Stimulated activated naive CD8-positive, alpha-beta T cell treated with anti-CD3 and anti-CD28 coated beads, Interleukin-15, Interleukin-2, amounts not matched to agents 100 U/mL and 50 U/mL, for 24 hours (primary cell): ENCODE measurements at regions not wholly inside any gene's neighbourhood (a gene's known extent, or its start where the extent isn't known, plus 50 kb on each side); places are given as distances from the start of the nearest gene placed in this dataset.

ENCODE experiments used
- ATAC-seq: fragments of 150-1000 bp; cut with Tn5 transposase; one replicate; pipeline ENCODE4 v1.10.0; 2021
- DNase-seq: peaks from one replicate; pipeline ENCODE4 v3.0.0; 2021

DNA sequence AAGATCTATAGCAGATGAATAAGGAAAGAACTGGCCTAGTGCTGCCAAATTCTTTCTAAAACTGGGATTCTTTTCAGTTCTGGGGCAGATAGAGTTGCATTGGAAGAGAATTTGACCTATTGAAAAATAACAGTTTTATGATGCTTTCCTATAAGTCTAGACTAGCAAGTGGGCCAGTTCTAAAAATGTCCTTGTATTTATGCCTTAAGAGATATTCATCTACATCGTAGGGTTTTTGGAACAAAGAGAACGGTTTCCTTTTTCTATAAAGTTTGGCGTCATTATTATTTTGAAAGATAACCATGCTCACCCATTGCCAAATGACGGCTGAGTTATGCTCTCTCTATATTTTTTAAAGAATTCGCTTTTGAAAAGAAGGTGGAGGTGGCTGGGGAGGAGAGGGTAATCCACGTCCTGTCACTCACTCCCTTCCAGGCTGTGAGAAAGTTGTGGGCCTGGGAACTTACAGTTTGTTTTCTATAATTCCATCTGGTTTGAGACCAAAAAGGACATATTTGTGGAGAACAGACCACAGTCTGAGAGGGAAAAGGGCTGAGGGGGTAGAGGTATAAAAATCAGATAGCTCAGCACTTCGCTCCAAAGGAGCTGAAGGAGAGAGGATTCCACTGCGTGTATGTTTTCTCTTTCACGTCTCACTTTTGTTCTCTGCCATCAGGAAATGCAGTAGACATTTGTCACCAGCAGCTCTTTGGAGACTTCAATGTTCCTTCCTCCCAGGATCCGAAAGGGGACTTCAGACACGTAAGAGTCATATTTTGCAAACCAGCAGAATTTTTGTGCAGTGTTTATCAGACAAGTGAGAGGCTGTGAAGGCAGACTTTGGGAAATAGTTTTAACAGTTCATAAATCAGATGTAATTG lies 281.9 kb upstream of the FN1 start:
- no peak for ATAC-seq
- DNase-seq: no peak

DNA sequence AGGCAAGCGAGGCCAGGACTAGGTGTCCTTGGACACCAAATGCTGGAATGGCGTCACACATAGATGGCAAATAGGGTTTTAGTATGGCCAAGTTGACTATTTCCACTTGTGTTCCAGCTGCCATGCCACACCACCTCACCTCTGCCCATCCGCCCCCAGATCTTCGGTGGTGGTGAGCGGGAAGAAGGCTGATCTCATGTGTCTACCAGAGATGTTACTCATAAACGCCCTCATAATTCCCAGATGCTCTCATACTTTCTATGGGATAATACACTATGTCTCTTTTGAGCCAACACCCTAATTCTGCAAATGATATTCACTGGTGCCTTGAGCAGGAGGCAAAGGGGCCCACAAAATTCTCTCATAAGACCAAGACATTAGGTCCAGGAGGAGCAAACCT lies 281.1 kb upstream of the FN1 start:
- no peak for ATAC-seq
- DNase-seq: no peak

- no peak for DNase-seq
- ATAC-seq: no peak
Measured at GRCh38 chr2:215712871-215713790, 277.3 kb upstream of the FN1 start.

DNA sequence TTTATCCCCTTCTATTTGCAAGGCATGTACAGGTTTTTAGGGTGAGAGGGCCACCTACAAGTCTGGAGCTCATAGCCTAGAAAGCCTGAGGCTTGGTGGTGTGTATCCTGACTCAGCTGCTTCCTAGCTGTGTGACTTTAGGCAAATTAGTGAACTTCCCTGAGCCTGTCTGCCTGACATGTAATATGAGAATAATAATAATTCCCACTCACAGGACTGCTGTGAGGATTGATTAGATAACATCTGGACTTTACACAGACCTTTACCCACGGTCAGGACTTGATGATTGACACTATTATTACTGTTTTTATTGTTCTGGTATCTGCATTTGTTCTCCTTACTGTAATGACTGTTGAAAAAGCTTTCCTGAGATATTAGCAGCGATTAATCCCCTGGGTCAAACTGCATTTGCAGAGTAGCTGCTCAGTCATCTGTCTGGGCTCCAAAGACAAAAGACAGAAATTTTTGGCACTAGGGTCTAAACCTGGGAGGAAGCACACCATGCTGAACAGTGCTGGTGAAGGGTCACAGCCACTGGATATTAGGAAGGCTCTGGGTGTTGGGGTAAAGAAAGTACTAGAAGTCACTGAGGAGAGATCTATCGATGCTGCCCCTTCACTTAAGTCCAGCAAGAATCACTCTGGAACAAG lies 276.5 kb upstream of the FN1 start:
- no peak for DNase-seq
- ATAC-seq: no peak

DNA sequence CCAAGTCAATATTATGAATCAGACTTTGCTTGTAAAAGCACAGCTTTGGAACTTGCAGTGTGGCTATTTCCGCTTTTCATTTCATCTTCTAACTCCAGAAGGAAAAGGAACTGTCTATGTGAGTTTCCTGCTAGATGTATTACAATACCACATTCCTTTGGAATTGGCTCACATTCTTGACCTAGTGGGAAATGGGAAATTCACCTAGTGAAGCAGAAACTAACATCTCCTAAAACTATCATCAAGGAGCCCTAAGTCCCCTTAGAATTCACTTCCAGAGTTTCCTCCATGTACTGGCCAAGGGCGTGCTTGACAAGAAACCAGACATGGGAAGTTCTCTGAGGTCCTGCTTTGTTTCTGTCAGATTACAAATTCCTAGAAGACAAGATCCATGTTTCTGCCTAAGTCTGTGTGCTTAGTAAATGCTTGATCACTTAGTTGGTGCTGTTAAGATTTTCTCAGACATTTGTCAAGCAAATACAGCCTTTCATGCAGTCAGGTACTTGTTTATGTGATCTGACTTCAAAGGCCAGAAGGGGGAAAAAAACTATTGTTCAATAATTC lies 275.7 kb upstream of the FN1 start:
- ATAC-seq: no peak
- DNase-seq: no peak

- ATAC-seq (no peak), DNase-seq (no peak)
Measured at GRCh38 chr2:215707608-215708007, 271.7 kb upstream of the FN1 start.

GRCh38 chr2:215705771-215706361 lies 270.0 kb upstream of the FN1 start:
- no peak for ATAC-seq
- no peak for DNase-seq

DNA sequence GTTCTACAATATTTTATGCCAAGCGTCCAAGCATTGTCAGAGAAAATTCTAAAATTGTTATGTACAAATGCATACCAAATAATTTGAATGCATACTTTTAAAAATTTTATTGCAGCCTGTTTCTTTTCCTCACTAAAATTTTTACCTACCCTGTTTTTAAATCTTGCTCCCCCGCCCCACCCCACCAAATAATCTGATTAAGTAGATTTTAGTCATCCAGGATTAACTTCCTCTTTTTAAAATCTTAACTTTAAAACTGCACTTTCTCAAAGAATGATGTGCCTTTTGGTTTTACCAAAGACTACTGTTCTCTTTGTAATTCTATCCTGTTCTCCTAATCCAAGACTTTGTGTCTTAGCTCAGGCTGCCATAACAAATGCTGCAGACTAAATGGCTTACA lies 269.4 kb upstream of the FN1 start:
- DNase-seq (no peak), ATAC-seq (no peak)

- DNase-seq: no peak
- ATAC-seq: no peak
Measured at GRCh38 chr2:215702116-215702902, 266.4 kb upstream of the FN1 start.

DNA sequence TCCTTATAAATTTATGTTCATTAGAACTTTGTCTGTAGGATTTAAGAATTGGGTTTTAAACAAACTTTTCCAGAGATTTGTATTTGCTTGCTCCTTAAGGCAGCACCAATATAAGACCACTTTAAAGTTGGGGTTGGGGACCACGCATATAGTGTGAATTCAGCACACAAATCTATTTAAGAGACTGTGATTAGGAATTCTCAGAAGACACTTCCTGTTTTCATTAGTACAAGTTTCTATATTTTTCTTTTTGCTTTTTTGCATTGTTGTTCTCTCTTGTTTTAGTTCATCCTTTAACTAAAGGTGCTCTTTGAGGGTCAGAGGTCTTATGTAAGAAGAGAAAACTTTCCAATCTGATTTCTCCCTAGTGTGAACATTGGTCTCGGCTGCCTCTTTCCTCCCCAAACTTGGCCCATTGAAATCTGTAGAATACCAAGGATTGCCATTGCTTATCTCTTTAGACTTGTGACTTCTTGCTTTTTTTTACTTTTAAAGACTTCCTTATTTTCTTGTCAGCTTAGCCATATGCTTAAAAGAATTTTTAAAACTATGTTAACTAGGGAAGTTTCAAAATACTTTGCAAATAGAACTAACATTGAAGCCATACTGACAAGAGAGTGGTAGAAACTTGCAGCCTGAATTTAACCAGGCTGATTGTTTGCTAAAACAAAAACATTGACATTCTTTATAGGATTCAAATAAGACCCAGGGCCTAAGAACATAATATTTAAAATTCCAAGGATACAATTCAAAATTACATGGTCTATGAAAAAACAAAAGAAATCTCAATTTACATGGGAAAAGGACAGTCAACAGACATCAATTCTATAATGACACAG lies 264.1 kb upstream of the FN1 start:
- DNase-seq: no peak
- ATAC-seq: no peak

GRCh38 chr2:215699018-215699417 lies 263.1 kb upstream of the FN1 start:
- no peak for DNase-seq
- ATAC-seq: no peak

GRCh38 chr2:215698566-215698965 lies 262.7 kb upstream of the FN1 start:
- no peak for ATAC-seq
- DNase-seq: no peak

- DNase-seq (no peak), ATAC-seq (no peak)
Measured at GRCh38 chr2:215697496-215697895, 261.6 kb upstream of the FN1 start.

DNA sequence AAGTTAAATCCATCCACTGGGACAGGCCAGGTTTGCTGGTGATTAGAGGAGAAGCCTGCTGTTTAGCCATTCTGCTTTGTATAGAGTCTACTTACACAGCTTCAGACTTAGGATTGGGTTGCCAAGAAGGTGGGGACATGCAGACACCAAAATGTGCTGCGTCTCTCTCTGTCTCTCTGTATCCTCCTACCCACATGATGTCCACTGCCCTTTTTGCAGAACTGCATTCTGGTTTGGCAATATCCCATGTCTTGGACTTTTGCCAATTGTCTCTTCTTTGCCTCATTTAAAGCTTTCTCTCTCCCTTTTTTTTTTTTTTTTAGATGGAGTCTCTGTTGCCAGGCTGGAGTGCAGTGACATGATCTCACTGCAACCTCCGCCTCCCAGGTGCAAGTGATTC lies 261.1 kb upstream of the FN1 start:
- ATAC-seq (no peak), DNase-seq (no peak)

DNA sequence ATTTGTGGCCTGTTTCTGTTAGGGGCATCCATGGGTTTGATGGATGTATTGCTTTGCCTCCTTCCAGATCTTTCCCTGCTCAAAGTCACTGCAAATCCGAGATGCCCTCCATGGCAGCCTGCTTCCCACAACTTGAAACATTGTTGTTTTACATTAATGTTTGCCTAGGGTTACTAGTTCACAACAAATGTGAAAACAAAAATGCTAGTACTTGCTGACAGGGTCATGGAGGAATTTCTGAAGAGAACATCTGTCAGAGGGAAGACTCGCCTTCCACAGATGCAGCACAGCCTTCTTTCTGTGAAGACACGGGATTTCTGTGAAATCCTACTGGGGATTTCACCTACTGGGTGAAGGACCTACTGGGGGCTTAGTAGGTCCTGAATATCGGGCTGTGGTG lies 260.0 kb upstream of the FN1 start:
- DNase-seq (no peak), ATAC-seq (no peak)

DNA sequence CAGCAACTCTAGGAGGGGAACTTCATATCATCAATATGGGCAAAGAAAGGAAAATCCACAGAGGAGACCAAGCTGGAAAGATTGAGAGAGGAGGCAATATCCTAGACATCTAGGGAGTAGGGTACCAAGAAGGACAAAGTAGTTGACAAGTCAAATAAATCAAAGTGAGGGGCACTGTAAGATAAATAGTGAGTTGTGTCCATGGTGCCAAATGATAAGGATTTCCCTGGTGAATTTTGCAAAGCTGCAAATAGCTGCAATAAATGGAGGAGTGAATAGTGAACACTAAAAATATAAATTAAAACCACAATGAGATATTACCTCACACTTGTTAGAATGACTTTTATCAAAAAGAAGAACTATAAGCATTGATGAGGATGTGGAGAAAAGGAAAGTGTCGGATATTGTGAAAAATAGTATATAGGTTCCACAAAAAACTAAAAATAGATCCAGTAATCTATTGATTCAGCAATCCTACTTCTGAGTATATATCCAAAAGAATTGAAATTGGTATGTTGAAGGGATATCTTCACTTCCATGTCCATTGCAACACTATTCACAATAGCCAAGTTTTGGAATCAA lies 258.2 kb upstream of the FN1 start:
- ATAC-seq: no peak
- DNase-seq: no peak

DNA sequence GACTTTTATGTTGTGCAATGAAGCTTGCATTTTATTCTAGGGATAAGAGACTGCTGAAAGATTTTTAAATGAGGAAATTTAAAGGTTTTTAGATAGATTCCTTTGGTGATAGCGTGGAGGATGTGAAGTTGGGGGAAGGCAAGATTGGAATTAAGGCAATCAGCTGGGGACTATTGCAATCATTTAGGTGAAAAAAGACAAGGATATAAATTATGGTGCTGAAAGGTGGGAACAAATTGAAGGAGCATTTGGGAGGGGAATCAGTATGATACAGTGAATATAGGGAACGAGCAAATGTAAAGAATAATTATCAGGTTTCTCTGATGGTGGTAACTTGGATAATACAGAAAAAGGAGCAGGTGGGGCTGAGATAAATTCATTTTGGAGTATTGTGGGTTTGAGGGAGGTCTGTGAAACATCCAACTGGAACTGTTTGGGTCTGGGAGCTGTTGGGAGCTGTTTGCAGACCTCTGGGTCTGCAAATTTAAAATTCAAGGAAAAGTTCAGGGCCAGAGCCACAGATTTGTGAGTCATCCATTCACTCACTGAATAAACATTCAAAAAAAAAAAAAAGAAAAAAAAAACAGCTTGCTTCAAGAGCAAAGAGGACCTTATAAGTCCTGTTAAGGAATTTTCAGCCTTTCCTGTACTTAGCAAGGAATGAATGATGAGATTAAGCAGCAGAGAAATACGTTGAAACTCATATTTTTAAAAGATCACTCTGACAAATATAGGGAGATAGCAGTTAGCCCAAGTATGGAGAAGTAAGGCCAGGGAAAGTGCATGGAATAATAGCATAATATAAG lies 257.5 kb upstream of the FN1 start:
- ATAC-seq (no peak), DNase-seq (no peak)

DNA sequence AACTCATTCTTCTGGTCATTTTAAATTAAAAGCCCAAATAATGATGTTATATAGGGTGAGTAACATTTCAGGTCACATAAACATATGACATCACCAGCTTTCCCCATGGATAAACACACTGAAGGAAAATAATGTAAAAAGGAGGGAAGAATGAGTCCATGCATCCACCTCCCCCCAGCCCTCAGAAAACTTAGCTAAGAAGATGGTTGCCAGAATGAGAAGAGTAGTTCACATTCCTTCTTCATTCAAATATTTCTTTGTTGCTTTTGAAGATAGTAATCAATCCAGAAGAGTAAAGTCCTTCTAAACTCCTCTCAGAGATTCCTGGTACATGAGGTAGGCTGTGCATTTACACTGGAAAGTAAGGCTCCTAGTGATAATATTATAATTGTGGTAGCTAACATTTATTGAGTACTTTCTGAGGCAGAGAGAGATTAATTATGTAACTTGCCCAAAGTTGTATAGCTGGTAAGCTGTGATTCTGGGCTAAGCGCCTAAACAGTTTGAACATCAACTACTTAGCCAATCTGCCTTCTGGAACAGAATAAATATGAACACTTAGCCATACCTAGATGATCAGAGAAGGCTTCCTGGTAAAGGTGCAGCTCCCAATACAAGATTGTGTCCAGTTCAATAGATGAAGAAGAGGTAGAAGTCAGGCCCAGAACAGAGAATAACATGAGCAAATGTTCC lies 256.7 kb upstream of the FN1 start:
- DNase-seq (no peak), ATAC-seq (no peak)
